SU-DHL-6 (cell line): ENCODE measurements at regions not wholly inside any gene's neighbourhood (a gene's known extent, or its start where the extent isn't known, plus 50 kb on each side); places are given as distances from the start of the nearest gene placed in this dataset.

Experiments used
- EZH2phosphoT487 ChIP-seq: fragments of 200-600 bp; sonication (generic), shearing (Covaris generic); conservative IDR thresholded peaks from 2 replicates; pipeline ENCODE4 v1.6.1; 2018; ENCODE audit warnings: mild to moderate bottlenecking, antibody characterized with exemption, low read length, moderate library complexity, mixed read lengths
- TF ChIP-seq, protein P1 (sequence below): fragments of 200-600 bp; sonication (generic); IDR thresholded peaks from one replicate; pipeline ENCODE4 v1.5.1; 2017; ENCODE audit warnings: antibody characterized with exemption, mild to moderate bottlenecking, low read length, moderate library complexity; ENCODE audit not compliant: insufficient read depth, poor library complexity, severe bottlenecking

DNA sequence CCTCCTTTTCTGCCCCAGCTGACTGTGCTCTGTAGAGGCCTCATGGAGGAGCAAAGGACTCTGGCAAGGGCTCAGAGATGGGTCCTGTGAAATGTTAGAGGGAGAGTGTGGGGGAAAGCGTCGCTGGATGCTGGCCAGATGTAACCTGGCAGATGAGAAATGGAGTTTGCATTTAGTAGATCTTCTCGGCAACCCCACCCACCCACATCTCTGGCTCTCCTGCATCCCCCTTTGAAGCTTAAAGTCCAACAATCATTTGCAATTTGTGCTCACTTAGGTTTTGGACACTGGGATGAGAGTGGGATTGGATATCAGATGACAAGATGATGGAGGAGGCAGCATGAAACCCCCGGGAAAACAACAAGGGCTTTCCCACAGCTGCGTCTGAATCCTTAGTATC lies 523.6 kb upstream of the MCTP2 start:
- no peak for TF ChIP-seq EZH2phosphoT487
- TF ChIP-seq, protein P1, sequence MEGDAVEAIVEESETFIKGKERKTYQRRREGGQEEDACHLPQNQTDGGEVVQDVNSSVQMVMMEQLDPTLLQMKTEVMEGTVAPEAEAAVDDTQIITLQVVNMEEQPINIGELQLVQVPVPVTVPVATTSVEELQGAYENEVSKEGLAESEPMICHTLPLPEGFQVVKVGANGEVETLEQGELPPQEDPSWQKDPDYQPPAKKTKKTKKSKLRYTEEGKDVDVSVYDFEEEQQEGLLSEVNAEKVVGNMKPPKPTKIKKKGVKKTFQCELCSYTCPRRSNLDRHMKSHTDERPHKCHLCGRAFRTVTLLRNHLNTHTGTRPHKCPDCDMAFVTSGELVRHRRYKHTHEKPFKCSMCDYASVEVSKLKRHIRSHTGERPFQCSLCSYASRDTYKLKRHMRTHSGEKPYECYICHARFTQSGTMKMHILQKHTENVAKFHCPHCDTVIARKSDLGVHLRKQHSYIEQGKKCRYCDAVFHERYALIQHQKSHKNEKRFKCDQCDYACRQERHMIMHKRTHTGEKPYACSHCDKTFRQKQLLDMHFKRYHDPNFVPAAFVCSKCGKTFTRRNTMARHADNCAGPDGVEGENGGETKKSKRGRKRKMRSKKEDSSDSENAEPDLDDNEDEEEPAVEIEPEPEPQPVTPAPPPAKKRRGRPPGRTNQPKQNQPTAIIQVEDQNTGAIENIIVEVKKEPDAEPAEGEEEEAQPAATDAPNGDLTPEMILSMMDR, result no peak
